Activated T-helper 2 cell treated with anti-CD3 and anti-CD28 coated beads, Interferon-gamma antibody, Interleukin-2, Interleukin-4, amounts not matched to agents 10 μg/mL and 5 μg/mL and 100 μg/mL, durations not matched to agents 14 hours and 24 hours and 36 hours (primary cell): ENCODE measurements at regions not wholly inside any gene's neighbourhood (a gene's known extent, or its start where the extent isn't known, plus 50 kb on each side); places are given as distances from the start of the nearest gene placed in this dataset.
"Not testable (repeated sequence)": the region's sequence is repeated elsewhere in the genome, so short reads cannot be mapped to it uniquely, and the experiment has no call there.

Source experiments
- DNase-seq: peaks from one replicate; pipeline ENCODE4 v3.0.0; 2021; ENCODE audit warnings: low spot score
- H3K27ac Mint-ChIP-seq: one replicate; pipeline ENCODE4 v1.8.0; 2021; ENCODE audit warnings: mixed read lengths
- H3K27me3 Mint-ChIP-seq: one replicate; pipeline ENCODE4 v1.8.0; 2021; ENCODE audit warnings: low read depth, mixed read lengths
- H3K36me3 Mint-ChIP-seq: one replicate; pipeline ENCODE4 v1.8.0; 2021; ENCODE audit warnings: low read depth, mixed read lengths
- H3K4me1 Mint-ChIP-seq: one replicate; pipeline ENCODE4 v1.8.0; 2021; ENCODE audit warnings: low read depth, mixed read lengths
- H3K4me3 Mint-ChIP-seq: one replicate; pipeline ENCODE4 v1.8.0; 2021; ENCODE audit warnings: low read depth, mild to moderate bottlenecking, moderate library complexity, mixed read lengths
- H3K9me3 Mint-ChIP-seq: one replicate; pipeline ENCODE4 v1.8.0; 2021; ENCODE audit warnings: mixed read lengths
- intact Hi-C: fragments of 100-400 bp; cut with micrococcal nuclease; formaldehyde crosslinking; loops from one replicate; pipeline ENCODE4 v1.15.1; 2023

DNA sequence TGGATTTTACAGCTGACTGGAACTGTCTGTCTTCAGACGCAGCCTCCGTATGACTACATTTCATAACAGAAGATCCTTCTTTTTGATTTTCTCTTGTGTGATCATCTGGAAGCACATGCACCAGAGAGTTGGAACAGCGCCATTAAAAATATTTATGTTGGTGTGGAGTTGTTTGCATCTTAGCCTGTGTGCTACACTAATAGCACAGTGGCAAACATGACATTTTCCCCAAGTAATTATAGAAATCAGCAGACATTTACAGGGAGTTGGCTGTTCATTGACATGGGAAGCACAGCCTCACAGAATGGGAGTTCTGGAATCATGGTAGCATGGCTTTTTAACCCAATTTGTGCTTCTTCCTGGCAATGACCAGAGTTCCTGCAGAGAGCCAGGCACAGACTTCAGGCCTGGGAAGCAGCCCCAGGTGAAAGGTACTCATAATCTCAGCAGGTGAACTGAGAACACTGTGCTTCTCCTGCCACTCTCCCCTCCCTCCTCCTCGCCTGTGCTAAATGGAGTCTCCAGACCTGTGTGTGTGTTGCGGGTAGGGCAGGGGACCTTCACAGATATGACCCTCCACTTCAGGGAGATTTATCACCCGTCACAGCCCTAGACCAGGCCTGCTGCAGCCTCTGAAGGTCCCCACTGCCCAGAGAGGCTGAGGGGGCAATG is 82.8 kb upstream of the PLET1 start:
- no peak for DNase-seq
- no peak overlapping the region for H3K27ac Mint-ChIP-seq
- H3K4me1 Mint-ChIP-seq: peaks cover 2% of the 10 kb centered on the region
- no peaks in the 10 kb centered on the region for H3K9me3 Mint-ChIP-seq
- H3K36me3 Mint-ChIP-seq: no peaks in the 10 kb centered on the region
- no peaks in the 10 kb centered on the region for H3K27me3 Mint-ChIP-seq
- intact Hi-C loops: no loop called here
- no peak overlapping the region for H3K4me3 Mint-ChIP-seq

DNA sequence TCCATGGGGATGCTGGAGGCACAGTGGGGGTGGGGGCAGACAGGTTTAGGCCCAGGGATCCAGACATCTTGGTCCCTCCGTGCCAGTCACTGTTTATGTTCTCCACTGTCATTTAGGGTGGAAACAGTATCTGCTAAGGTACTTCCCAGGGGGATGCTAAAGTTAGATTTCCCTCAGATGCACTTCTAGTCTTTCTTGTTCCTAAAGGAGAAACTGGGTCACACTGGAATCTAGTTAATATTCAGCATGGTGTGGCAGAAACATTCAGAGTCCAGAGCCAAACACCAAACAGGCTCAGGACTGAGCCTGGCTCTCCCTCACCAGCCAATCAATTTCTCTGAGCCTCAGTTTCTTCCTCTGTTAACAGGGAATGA is 83.4 kb upstream of the PLET1 start:
- no peak overlapping the region for H3K4me3 Mint-ChIP-seq
- no peak overlapping the region for H3K27ac Mint-ChIP-seq
- peaks cover 3% of the 10 kb centered on the region for H3K4me1 Mint-ChIP-seq
- intact Hi-C loops: no loop called here
- no peaks in the 10 kb centered on the region for H3K36me3 Mint-ChIP-seq
- H3K27me3 Mint-ChIP-seq: no peaks in the 10 kb centered on the region
- no peaks in the 10 kb centered on the region for H3K9me3 Mint-ChIP-seq
- DNase-seq: no peak

DNA sequence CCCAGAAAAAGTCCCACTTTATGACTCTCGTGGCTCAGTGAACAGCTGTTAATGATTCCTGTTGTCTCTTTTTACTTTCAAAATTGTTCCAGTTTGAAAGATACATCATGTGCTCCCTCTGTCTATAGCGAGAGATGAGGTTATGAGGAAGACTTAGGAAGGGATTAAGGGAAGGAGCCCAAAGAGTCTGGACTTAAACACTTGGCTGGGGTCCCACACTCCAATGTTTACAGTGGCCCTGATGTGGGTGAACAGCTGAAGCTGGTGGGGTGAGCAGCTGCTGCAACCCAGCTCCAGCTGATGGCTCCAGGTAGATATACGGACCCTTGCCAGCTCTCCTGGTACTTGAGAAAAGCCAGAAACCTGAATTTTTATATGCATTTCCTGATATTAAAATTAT is 84.5 kb upstream of the PLET1 start:
- Mint-ChIP-seq H3K27ac (no peak overlapping the region), H3K4me1 (peaks cover 3% of the 10 kb centered on the region), H3K9me3 (no peaks in the 10 kb centered on the region), H3K4me3 (no peak overlapping the region), H3K27me3 (no peaks in the 10 kb centered on the region), H3K36me3 (no peaks in the 10 kb centered on the region)
- DNase-seq: no peak
- intact Hi-C loops: no loop called here

DNA sequence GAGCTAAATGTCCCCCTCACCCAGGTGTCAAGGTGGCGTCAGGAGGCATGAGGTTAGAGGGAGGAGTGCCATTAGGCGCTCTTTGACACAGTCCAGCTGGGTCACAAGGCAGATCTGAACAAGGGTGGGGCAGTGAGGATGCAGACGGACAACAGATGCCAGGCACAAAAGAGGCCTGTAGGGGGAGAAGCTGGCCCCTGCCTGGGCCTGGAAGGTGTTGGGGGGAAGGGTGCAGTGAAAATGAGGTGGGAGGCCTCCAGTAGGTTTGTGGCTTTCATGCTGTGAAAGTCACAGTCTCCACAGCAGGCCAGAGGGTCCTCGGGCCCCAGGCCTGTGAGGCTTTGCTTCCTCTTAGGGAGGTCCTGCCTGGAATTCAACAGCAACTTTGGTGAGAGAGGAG is 85.0 kb upstream of the PLET1 start:
- Mint-ChIP-seq H3K4me3 (no peak overlapping the region), H3K27me3 (no peaks in the 10 kb centered on the region), H3K9me3 (no peaks in the 10 kb centered on the region), H3K36me3 (no peaks in the 10 kb centered on the region), H3K27ac (no peak overlapping the region), H3K4me1 (peaks cover 3% of the 10 kb centered on the region)
- no peak for DNase-seq
- intact Hi-C loops: no loop called here

DNA sequence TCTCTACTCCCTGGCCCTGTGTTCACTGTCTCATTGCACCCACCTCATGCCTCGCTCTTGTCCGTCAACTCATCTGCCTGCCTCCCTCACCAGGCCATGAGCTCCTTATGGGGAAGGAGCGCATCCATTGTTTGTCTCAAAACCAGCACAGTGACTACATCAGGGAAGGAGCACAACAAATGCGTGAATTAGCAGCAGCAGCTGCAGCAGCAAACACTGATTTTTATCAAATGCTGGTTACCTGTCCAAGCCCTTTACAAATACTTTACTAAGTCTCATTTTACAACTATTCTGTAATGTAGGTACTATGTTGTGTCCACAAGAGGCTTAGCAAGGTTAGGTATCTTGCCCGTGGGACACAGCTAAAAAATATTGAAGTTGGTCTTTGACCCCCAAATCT is 85.9 kb upstream of the PLET1 start:
- Mint-ChIP-seq H3K36me3 (no peaks in the 10 kb centered on the region), H3K27me3 (no peaks in the 10 kb centered on the region), H3K4me1 (peaks cover 3% of the 10 kb centered on the region), H3K27ac (no peak overlapping the region), H3K4me3 (no peak overlapping the region), H3K9me3 (no peaks in the 10 kb centered on the region)
- no peak for DNase-seq
- intact Hi-C loops: no loop called here

DNA sequence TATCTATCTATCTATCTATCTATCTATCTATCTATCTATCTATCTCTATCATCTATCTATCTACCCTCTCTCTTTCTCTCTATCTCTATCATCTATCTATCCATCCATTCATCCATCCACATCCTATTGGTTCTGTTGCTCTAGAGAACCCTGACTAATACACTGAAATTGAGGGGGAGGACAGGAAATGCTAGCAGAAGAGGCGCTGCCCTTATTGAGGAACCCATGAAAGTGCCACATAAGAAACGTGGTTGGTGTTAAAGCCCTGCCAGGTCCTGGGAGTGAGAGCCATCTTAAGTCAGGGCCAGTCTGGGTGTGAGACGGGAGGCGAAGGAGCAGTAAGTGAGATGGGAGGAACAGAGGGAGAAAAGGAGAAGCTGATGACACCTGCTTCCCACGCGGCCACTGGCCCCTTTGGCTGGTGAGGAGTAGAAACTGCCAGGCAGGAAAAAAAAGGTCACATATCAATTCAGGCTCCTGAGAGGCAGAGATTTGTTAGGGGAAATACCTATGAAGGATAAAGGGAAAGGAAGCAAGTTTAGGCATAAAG is 87.9 kb upstream of the PLET1 start:
- Mint-ChIP-seq H3K27me3 (no peaks in the 10 kb centered on the region), H3K4me1 (peaks cover 3% of the 10 kb centered on the region), H3K9me3 (no peaks in the 10 kb centered on the region), H3K4me3 (no peak overlapping the region), H3K36me3 (no peaks in the 10 kb centered on the region), H3K27ac (no peak overlapping the region)
- intact Hi-C loops: no loop called here
- DNase-seq: no peak

DNA sequence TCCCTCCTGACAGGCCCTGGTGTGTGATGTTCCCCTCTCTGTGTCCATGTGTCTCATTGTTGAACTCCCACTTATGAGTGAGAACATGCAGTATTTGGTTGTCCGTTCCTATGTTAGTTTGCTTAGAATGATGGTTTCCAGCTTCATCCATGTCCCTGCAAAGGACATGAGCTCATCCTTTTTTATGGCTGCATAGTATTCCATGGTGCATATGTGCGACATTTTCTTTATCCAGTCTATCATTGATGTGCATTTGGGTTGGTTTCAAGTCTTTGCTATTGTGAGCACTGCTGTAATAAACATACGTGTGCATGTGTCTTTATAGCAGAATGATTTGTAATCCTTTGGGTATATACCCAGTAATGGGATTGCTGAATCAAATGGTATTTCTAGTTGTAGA is 90.8 kb upstream of the PLET1 start:
- intact Hi-C loops, H3K9me3 Mint-ChIP-seq, H3K36me3 Mint-ChIP-seq, DNase-seq, H3K27me3 Mint-ChIP-seq, H3K4me3 Mint-ChIP-seq, H3K4me1 Mint-ChIP-seq, H3K27ac Mint-ChIP-seq: not testable (repeated sequence)

DNA sequence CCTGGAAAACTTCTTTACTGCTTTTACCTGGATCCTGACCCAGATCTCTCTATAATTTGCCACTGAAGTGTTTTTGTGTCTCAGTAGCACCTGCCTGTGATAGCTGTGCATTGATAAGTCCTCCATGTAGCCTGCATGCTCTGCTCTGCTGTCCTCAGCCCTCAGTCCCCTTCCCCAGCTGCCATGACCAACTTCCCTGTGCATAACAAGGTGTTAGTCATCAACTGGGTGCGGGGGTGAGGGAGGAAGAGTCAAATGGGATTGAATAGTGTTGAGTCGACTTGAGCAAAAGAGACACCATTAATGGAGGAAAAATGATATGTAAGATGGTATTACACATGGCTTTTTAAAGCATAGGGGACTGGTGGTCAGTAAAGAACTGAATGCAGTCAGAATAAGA is 92.2 kb upstream of the PLET1 start:
- Mint-ChIP-seq H3K9me3 (no peaks in the 10 kb centered on the region), H3K4me3 (no peak overlapping the region), H3K27ac (no peak overlapping the region), H3K27me3 (no peaks in the 10 kb centered on the region), H3K4me1 (peaks cover 3% of the 10 kb centered on the region), H3K36me3 (no peaks in the 10 kb centered on the region)
- DNase-seq: no peak
- intact Hi-C loops: no loop called here

DNA sequence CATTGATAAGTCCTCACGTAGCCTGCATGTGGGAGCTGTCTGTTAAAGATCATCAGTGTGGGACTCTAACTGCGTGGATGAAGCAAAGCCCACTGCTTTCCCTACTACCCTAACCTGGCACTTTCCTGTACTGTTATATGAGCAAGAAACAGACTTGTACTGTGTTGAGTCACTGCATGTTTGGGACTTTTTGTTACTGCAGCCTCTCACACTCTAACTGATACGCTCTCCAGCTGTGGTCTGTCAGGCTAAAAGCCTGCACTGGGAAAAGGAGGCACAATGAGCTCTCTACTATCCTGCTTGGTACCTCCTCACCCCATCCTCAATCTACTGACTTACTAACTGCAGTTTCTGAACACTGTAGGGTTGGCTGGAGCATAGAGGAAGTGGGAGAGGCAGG is 93.7 kb upstream of the PLET1 start:
- H3K27ac Mint-ChIP-seq: no peak overlapping the region
- DNase-seq: no peak
- no peaks in the 10 kb centered on the region for H3K9me3 Mint-ChIP-seq
- H3K4me1 Mint-ChIP-seq: no peaks in the 10 kb centered on the region
- no peaks in the 10 kb centered on the region for H3K27me3 Mint-ChIP-seq
- H3K36me3 Mint-ChIP-seq: no peaks in the 10 kb centered on the region
- intact Hi-C loops: no loop called here
- no peak overlapping the region for H3K4me3 Mint-ChIP-seq

DNA sequence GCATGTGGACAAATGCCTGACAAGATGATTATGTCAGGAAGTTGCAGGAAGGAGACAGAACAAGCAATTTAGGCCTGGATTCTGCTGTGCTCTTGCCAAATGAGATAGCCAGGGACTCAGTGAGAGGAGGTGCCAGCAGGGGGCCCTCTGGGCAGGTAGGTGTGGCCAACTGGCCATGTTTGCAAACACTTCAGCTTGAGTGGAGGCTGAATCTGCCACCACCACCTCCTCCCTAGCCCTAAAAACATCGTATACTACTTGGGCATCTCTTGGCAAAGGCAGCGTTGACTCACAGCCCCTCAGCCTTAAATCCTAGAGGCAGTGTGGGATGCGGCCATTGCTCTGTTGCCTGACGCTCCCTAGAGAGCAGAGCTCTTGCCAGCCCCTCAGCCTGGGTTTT is 95.1 kb upstream of the PLET1 start:
- no peaks in the 10 kb centered on the region for H3K36me3 Mint-ChIP-seq
- intact Hi-C loops: no loop called here
- H3K4me1 Mint-ChIP-seq: no peaks in the 10 kb centered on the region
- no peak overlapping the region for H3K27ac Mint-ChIP-seq
- no peaks in the 10 kb centered on the region for H3K9me3 Mint-ChIP-seq
- H3K4me3 Mint-ChIP-seq: no peak overlapping the region
- DNase-seq: no peak
- no peaks in the 10 kb centered on the region for H3K27me3 Mint-ChIP-seq

DNA sequence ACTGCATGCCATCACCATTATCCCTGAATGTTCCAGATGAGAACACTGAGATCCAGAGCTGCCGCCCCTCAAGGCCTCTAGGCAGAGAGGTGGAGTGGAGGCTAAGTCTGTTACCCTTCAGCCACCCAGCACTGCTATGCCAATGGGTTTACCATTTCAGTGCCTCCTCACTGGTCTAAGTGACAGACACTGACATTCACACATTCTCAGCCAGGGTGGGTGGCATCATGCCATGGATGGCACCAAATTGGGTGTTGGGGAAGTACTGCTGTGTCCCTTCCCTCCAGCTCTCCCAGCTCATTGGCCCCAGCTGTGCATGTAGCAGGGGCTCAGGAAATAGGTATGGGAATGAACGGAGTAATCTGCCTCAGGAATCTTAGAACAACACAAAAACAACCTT is 96.8 kb upstream of the PLET1 start:
- H3K9me3 Mint-ChIP-seq: no peaks in the 10 kb centered on the region

DNA sequence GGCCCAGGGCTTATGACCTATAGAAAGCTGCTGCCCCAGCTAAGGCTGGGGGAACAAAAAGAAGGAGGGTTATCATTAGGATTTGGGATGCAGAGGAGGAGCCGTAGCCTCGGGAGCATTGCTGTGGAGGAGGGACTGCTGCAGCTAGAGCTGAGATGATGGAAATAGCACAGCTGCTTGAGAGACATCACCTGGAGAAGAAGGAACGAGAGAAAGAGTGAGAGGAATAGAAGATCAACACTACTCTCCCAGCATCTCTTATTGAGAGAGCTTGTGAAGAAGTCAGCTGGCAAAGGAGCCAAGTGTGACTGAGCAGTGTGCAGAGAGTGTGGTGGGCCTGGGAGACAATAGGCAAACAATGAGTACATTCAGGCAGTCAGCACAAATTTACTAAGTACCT is 100.7 kb upstream of the PLET1 start:
- intact Hi-C loops: no loop called here
- H3K27me3 Mint-ChIP-seq: no peaks in the 10 kb centered on the region
- DNase-seq: no peak
- no peaks in the 10 kb centered on the region for H3K36me3 Mint-ChIP-seq
- H3K9me3 Mint-ChIP-seq: no peaks in the 10 kb centered on the region
- H3K4me3 Mint-ChIP-seq: no peak overlapping the region
- H3K4me1 Mint-ChIP-seq: no peaks in the 10 kb centered on the region
- H3K27ac Mint-ChIP-seq: no peak overlapping the region

More for the DNA sequence above, 96.8 kb upstream of the PLET1 start:
- H3K27ac Mint-ChIP-seq: no peak overlapping the region
- H3K27me3 Mint-ChIP-seq: no peaks in the 10 kb centered on the region
- intact Hi-C loops: no loop called here
- no peaks in the 10 kb centered on the region for H3K36me3 Mint-ChIP-seq
- H3K4me3 Mint-ChIP-seq: no peak overlapping the region
- DNase-seq: no peak
- H3K4me1 Mint-ChIP-seq: no peaks in the 10 kb centered on the region

DNA sequence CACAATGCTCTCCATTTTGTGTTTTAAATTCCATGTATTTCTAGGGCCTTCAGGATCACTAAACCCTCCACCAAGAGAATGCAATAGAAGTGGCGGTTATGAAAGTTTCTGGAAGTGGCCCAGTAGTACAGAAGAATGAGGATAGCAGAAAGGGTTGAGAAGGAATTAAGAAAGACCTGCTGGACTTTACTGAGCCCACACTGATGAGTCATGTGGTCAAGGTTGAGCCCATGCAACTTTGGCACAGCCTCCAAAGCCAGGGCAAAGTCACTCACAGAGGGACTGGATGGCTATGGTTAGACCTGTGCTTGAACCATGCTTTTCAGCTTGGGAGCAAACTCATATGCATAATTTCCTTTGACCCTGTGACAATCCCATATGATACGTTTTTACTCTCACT is 102.9 kb upstream of the PLET1 start:
- H3K4me3 Mint-ChIP-seq: no peak overlapping the region
- no peaks in the 10 kb centered on the region for H3K27me3 Mint-ChIP-seq
- H3K36me3 Mint-ChIP-seq: no peaks in the 10 kb centered on the region
- H3K9me3 Mint-ChIP-seq: no peaks in the 10 kb centered on the region
- intact Hi-C loops: no loop called here
- no peak overlapping the region for H3K27ac Mint-ChIP-seq
- DNase-seq: no peak
- H3K4me1 Mint-ChIP-seq: no peaks in the 10 kb centered on the region

DNA sequence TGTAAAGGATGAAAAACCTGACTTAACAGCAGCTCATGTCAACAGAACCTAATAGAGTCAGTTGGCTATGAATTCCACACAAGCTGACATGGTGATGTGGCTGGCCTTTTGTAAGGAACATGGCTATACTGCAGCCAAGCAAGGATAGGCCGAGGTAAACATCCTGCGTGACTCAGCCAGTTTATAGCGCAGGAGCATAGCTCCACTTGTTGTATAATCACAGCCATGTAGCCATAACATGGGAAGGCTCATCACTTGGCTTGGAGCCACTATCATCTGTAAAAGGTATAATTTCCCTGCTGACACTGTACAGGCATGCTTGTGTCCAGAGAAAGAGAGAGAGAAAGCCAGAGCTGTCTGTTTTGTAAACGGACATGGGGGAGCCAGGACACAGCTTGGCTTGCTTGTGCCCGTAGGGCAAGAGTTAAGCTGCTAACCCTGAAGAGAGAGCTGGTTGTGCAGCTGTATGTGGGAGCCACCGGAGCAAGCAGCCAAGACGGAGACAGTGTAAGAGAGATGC is 104.4 kb upstream of the PLET1 start:
- intact Hi-C loops: no loop called here
- Mint-ChIP-seq H3K27ac (no peak overlapping the region), H3K9me3 (no peaks in the 10 kb centered on the region), H3K36me3 (no peaks in the 10 kb centered on the region), H3K4me3 (no peak overlapping the region), H3K27me3 (no peaks in the 10 kb centered on the region), H3K4me1 (no peaks in the 10 kb centered on the region)
- no peak for DNase-seq
